BJ (cell line): ENCODE measurements at regions not wholly inside any gene's neighbourhood (a gene's known extent, or its start where the extent isn't known, plus 50 kb on each side); places are given as distances from the start of the nearest gene placed in this dataset.

Experiments
- CTCF ChIA-PET: fragments of 350-600 bp; formaldehyde crosslinking; extraction: SDS; loops from one replicate; lab custom pipeline; 2021; ENCODE audit warnings: antibody characterized with exemption, inconsistent platforms; lab: Yijun Ruan, JAX
- POLR2A ChIA-PET: fragments of 300-600 bp; sonication (Branson Sonifier 250); formaldehyde crosslinking; extraction: SDS; loops from one replicate; lab custom pipeline; 2021; ENCODE audit warnings: antibody characterized with exemption; lab: Charles Lee
- DNase-seq: peaks from one replicate; pipeline ENCODE4 v3.0.0-alpha.2; 2011; ENCODE audit warnings: low read depth
- H3K27me3 ChIP-seq: 2 replicates; pipeline ENCODE4 v1.6.0; 2011; ENCODE audit warnings: low read length; ENCODE audit not compliant: control insufficient read depth, insufficient read depth
- H3K36me3 ChIP-seq: 2 replicates; pipeline ENCODE4 v1.5.1; 2011; ENCODE audit warnings: low read length; ENCODE audit not compliant: control insufficient read depth, insufficient read depth
- H3K4me3 ChIP-seq: 2 replicates; pipeline ENCODE4 v1.5.1; 2011; ENCODE audit warnings: low read depth, mild to moderate bottlenecking, control low read depth, low read length
- TF ChIP-seq, protein P1 (sequence below): IDR thresholded peaks from 2 replicates; pipeline ENCODE4 v1.5.1; 2011; ENCODE audit warnings: low read depth, mild to moderate bottlenecking, control low read depth, inconsistent platforms, low read length, moderate library complexity; ENCODE audit not compliant: insufficient read depth

DNA sequence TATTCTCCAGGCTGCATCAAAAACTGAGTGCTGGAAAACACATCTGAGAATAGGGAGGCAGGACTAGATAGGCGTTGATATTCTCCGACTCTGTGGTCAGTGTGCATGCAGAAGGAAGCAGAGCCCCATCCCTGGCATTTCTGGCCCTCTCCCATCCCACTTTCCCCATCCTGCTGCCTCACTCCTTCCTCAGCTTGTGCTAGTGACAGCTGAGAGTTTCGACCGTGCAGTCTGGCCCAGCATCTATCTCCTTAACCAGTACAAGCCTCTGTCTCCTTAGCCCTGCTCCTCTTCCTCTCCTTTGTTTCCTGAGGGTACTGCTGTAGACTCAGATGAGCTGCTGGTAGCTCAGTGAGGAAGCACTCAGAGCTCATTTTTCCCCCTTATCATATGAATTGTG lies 163.2 kb downstream of the SUCLA2 start:
- DNase-seq = no peak
- Histone ChIP-seq H3K27me3 (no peaks in the 10 kb centered on the region), H3K4me3 (no peak overlapping the region), H3K36me3 (no peaks in the 10 kb centered on the region)
- TF ChIP-seq, protein P1, sequence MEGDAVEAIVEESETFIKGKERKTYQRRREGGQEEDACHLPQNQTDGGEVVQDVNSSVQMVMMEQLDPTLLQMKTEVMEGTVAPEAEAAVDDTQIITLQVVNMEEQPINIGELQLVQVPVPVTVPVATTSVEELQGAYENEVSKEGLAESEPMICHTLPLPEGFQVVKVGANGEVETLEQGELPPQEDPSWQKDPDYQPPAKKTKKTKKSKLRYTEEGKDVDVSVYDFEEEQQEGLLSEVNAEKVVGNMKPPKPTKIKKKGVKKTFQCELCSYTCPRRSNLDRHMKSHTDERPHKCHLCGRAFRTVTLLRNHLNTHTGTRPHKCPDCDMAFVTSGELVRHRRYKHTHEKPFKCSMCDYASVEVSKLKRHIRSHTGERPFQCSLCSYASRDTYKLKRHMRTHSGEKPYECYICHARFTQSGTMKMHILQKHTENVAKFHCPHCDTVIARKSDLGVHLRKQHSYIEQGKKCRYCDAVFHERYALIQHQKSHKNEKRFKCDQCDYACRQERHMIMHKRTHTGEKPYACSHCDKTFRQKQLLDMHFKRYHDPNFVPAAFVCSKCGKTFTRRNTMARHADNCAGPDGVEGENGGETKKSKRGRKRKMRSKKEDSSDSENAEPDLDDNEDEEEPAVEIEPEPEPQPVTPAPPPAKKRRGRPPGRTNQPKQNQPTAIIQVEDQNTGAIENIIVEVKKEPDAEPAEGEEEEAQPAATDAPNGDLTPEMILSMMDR = no peak
- POLR2A ChIA-PET = no interaction called here
- CTCF ChIA-PET = no interaction called here

DNA sequence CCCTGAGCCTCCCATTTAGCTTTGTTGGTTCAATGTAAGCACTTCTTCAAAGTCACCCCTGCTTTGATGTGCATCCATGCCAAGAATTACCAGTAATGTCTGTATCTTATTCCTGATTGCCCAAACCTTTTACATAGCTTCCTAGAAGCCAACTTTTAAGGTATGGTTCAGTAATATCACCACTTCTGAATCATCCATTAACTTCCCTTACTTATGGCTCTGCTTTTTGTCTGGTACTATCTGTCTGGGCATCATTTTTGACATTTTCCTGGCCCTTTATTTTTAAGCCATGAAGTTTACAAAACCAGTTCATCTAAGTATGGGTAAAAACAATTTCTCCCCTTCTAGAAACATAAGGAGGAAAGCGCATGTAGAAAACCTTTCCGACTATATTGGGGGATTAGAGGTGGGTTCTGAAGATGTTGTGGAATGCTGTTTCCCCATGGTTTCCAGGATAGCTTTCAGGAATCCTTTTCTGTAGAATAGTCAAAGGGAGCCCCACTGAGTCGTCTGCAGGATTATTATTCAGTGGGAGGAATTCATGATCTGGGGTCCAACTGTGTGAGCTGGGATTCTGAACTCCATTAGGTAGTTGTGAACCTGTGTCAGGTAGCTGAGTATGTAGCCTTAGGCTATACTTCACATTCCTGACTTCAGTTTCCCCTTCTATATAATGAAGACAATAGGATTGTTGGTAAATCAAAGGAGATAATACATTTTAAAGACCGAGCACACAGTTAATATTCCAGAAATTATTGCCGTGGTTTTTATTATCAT lies 163.8 kb downstream of the SUCLA2 start:
- ChIA-PET POLR2A (no interaction called here), CTCF (interaction anchor here (0.9 to 1.0 kb wide), 2 partner anchors 22 to 100 kb away, joined by 3 to 4 read pairs; no protein-coding TSS in a partner anchor)
- DNase-seq = no peak
- H3K4me3 ChIP-seq = no peak overlapping the region
- no peaks in the 10 kb centered on the region; the same call in 1 of the 2 replicates for H3K27me3 ChIP-seq
- TF ChIP-seq, protein P1 = no peak
- no peaks in the 10 kb centered on the region for H3K36me3 ChIP-seq

DNA sequence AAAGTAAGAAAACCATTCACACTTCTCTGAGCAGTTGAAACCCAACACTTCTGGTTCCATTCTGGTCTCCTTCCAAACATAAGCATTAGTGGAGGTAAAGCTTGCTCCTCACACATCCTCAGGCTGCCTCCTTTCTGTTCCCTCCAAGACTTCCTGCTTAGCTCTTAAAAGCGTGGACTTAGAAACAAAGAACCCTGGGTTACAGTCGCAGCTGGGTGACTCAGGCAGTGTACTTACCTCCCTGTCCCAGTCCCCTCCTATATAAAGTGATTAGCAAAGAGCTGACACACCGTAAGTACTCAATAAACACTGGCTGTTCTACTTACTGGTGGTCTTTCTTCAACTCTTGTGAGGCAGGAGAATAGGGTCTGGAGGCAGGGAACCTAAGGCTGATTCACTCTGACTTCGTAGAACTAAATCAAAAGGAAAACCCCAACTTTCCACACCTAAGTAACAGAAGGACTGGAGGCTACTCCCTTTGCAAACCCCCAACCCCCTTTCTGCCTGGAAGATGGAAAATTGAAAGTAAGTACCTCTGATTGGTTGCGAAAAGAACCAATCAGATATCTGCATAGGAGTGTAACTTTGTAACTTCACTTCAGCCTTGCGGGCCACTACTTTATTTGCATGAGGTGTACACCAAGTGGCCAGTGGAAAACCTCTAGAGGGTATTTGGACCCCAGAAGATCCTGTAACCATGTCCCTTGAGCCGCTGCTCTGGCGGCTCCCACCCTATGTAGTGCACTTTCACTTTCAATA lies 165.4 kb downstream of the SUCLA2 start:
- CTCF ChIA-PET = interaction anchor here (1.5 kb wide), 1 partner anchor 13 kb away, joined by 3 read pairs; no protein-coding TSS in a partner anchor
- H3K4me3 ChIP-seq = no peak overlapping the region
- no peak for DNase-seq
- no peaks in the 10 kb centered on the region; the same call in 1 of the 2 replicates for H3K27me3 ChIP-seq
- POLR2A ChIA-PET = no interaction called here
- H3K36me3 ChIP-seq = no peaks in the 10 kb centered on the region
- TF ChIP-seq, protein P1 = no peak

DNA sequence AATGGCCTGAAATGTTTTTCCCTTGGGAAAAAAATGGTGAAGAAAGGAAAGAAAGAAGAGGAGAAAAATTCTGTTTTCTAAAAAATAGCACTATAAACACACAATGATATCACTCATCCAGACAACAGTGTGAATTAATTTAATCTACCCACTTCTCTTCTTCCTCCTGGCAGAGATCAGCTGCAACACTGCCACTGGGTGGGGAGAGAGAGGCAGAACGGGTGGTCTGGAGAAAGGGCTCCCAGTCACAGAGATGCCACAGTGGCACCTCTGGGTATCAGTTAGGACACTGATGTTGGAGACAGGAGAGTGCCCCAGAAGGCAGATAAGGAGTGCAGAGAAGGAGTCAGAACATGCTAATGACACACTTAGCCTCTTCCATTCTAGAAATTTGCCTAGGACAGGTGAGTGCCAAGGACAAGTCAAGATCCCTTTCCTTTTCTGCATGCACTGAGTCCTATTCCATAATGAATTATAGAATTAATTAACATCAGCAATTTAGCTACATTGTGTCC lies 168.6 kb downstream of the SUCLA2 start:
- POLR2A ChIA-PET = no interaction called here
- no peaks in the 10 kb centered on the region; the same call in 1 of the 2 replicates for H3K27me3 ChIP-seq

More for the DNA sequence above, 168.6 kb downstream of the SUCLA2 start:
- TF ChIP-seq, protein P1 = no peak
- Histone ChIP-seq H3K36me3 (no peaks in the 10 kb centered on the region), H3K4me3 (no peak overlapping the region)
- no peak for DNase-seq
- CTCF ChIA-PET = no interaction called here
